Large intestine (tissue), 3 donors: ENCODE measurements at regions not wholly inside any gene's neighbourhood (a gene's known extent, or its start where the extent isn't known, plus 50 kb on each side); places are given as distances from the start of the nearest gene placed in this dataset.

ENCODE experiments used
- DNase-seq, 2 donors: peaks; one replicate each; pipeline versions ENCODE4 v3.0.0 to v3.0.0-alpha.2; 2013
- H3K27ac ChIP-seq: one replicate; pipeline ENCODE4 v1.5.1; 2013; ENCODE audit warnings: low read length
- H3K27me3 ChIP-seq: 2 replicates; pipeline ENCODE4 v1.6.1; 2013; ENCODE audit warnings: low read length; ENCODE audit not compliant: control insufficient read depth, insufficient read depth
- H3K36me3 ChIP-seq: 2 replicates; pipeline ENCODE4 v1.6.1; 2013; ENCODE audit warnings: low read length; ENCODE audit not compliant: control insufficient read depth, insufficient read depth
- H3K4me1 ChIP-seq: one replicate; pipeline ENCODE4 v1.6.1; 2013; ENCODE audit warnings: low read length; ENCODE audit not compliant: control insufficient read depth, insufficient read depth
- H3K4me3 ChIP-seq: one replicate; pipeline ENCODE4 v1.5.1; 2013; ENCODE audit warnings: low read length
- H3K9me3 ChIP-seq: one replicate; pipeline ENCODE4 v1.6.1; 2013; ENCODE audit warnings: mild to moderate bottlenecking, low read depth, low read length, moderate library complexity; ENCODE audit not compliant: control insufficient read depth
- WGBS: methylation state at CpG from one replicate; pipeline ENCODE4 v1.1.5; 2013; ENCODE audit warnings: low lambda C conversion rate; ENCODE audit not compliant: insufficient coverage; 5-methylcytosine and 5-hydroxymethylcytosine counted together

- no peaks in the 10 kb centered on the region for H3K9me3 ChIP-seq
- no peak overlapping the region for H3K27ac ChIP-seq
- 80% methylated on average over 1 of the region's 2 CpGs for WGBS
- no peak for DNase-seq
- no peaks in the 10 kb centered on the region for H3K27me3 ChIP-seq
- H3K4me1 ChIP-seq: no peaks in the 10 kb centered on the region
- H3K36me3 ChIP-seq: no peaks in the 10 kb centered on the region
- H3K4me3 ChIP-seq: no peak overlapping the region
These were observed 107.2 kb upstream of the CENPW start for GRCh38 chr6:126232671-126233070.

GRCh38 chr6:126233192-126233591, 106.7 kb upstream of the CENPW start:
- Histone ChIP-seq H3K36me3 (no peaks in the 10 kb centered on the region), H3K4me3 (no peak overlapping the region), H3K27me3 (no peaks in the 10 kb centered on the region), H3K9me3 (no peaks in the 10 kb centered on the region), H3K27ac (no peak overlapping the region), H3K4me1 (no peaks in the 10 kb centered on the region)
- WGBS: no CpG with 5 or more reads among the region's 1 CpG
- no peak for DNase-seq

- H3K4me1 ChIP-seq: no peaks in the 10 kb centered on the region
- no peaks in the 10 kb centered on the region for H3K27me3 ChIP-seq
- H3K27ac ChIP-seq: no peak overlapping the region
- DNase-seq: no peak
- no peak overlapping the region for H3K4me3 ChIP-seq
- no CpG with 5 or more reads among the region's 1 CpG for WGBS
- no peaks in the 10 kb centered on the region for H3K9me3 ChIP-seq
- H3K36me3 ChIP-seq: no peaks in the 10 kb centered on the region
These were observed 104.6 kb upstream of the CENPW start for GRCh38 chr6:126235363-126235762.

GRCh38 chr6:126245077-126245476, 94.8 kb upstream of the CENPW start:
- no peaks in the 10 kb centered on the region for H3K4me1 ChIP-seq
- no peak overlapping the region for H3K27ac ChIP-seq
- no peaks in the 10 kb centered on the region for H3K9me3 ChIP-seq
- WGBS: no CpG with 5 or more reads among the region's 1 CpG
- no peaks in the 10 kb centered on the region for H3K27me3 ChIP-seq
- DNase-seq: no peak
- no peak overlapping the region for H3K4me3 ChIP-seq
- H3K36me3 ChIP-seq: no peaks in the 10 kb centered on the region

- Histone ChIP-seq H3K4me3 (no peak overlapping the region), H3K4me1 (no peaks in the 10 kb centered on the region), H3K9me3 (no peaks in the 10 kb centered on the region), H3K27ac (no peak overlapping the region), H3K27me3 (no peaks in the 10 kb centered on the region), H3K36me3 (no peaks in the 10 kb centered on the region)
- no peak for DNase-seq
- no CpG with 5 or more reads among the region's 2 CpGs for WGBS
These were observed 87.8 kb upstream of the CENPW start for GRCh38 chr6:126252154-126252553.

GRCh38 chr6:126253431-126253830, 86.5 kb upstream of the CENPW start:
- Histone ChIP-seq H3K4me3 (no peak overlapping the region), H3K36me3 (no peaks in the 10 kb centered on the region), H3K27me3 (no peaks in the 10 kb centered on the region), H3K27ac (no peak overlapping the region), H3K9me3 (peaks cover 8% of the 10 kb centered on the region), H3K4me1 (no peaks in the 10 kb centered on the region)
- no peak for DNase-seq
- no CpG with 5 or more reads among the region's 2 CpGs for WGBS

- H3K27ac ChIP-seq: no peak overlapping the region
- H3K27me3 ChIP-seq: no peaks in the 10 kb centered on the region
- H3K4me3 ChIP-seq: no peak overlapping the region
- 100% methylated on average over 1 of the region's 18 CpGs for WGBS
- no peak for DNase-seq
- H3K9me3 ChIP-seq: peaks cover 17% of the 10 kb centered on the region
- H3K36me3 ChIP-seq: no peaks in the 10 kb centered on the region
- H3K4me1 ChIP-seq: no peaks in the 10 kb centered on the region
These were observed 81.8 kb upstream of the CENPW start for GRCh38 chr6:126258150-126258549.

GRCh38 chr6:126261792-126262421, 78.0 kb upstream of the CENPW start:
- Histone ChIP-seq H3K9me3 (peaks cover 17% of the 10 kb centered on the region), H3K36me3 (no peaks in the 10 kb centered on the region), H3K27ac (no peak overlapping the region), H3K4me3 (no peak overlapping the region), H3K4me1 (no peaks in the 10 kb centered on the region), H3K27me3 (no peaks in the 10 kb centered on the region)
- WGBS: no CpG with 5 or more reads among the region's 7 CpGs
- no peak for DNase-seq

- Histone ChIP-seq H3K36me3 (no peaks in the 10 kb centered on the region), H3K27me3 (no peaks in the 10 kb centered on the region), H3K4me1 (no peaks in the 10 kb centered on the region), H3K4me3 (no peak overlapping the region), H3K27ac (no peak overlapping the region), H3K9me3 (peaks cover 9% of the 10 kb centered on the region)
- DNase-seq: no peak
- WGBS: no CpG with 5 or more reads among the region's 1 CpG
These were observed 75.7 kb upstream of the CENPW start for GRCh38 chr6:126264265-126264664.

GRCh38 chr6:126266664-126267063, 73.3 kb upstream of the CENPW start:
- Histone ChIP-seq H3K4me3 (no peak overlapping the region), H3K27me3 (no peaks in the 10 kb centered on the region), H3K27ac (no peak overlapping the region), H3K9me3 (peaks cover under 1% of the 10 kb centered on the region), H3K4me1 (no peaks in the 10 kb centered on the region), H3K36me3 (no peaks in the 10 kb centered on the region)
- 80% methylated on average over 1 of the region's 1 CpG for WGBS
- DNase-seq: no peak

- Histone ChIP-seq H3K4me1 (no peaks in the 10 kb centered on the region), H3K27ac (no peak overlapping the region), H3K27me3 (no peaks in the 10 kb centered on the region), H3K4me3 (no peak overlapping the region), H3K9me3 (no peaks in the 10 kb centered on the region), H3K36me3 (no peaks in the 10 kb centered on the region)
- no peak for DNase-seq
- WGBS: no CpG with 5 or more reads among the region's 1 CpG
These were observed 72.3 kb upstream of the CENPW start for GRCh38 chr6:126267626-126268025.
